NCI-H1105 treated with DMSO at 0.1 percent for 48 hours (cell line): ENCODE measurements at regions not wholly inside any gene's neighbourhood (a gene's known extent, or its start where the extent isn't known, plus 50 kb on each side); places are given as distances from the start of the nearest gene placed in this dataset.
"Not testable (repeated sequence)": the region's sequence is repeated elsewhere in the genome, so short reads cannot be mapped to it uniquely, and the experiment has no call there.

ENCODE experiments used
- DNase-seq: peaks from one replicate; lab custom pipeline; 2025; lab: John Stamatoyannopoulos, UW

- DNase-seq, result no peak
Observed at GRCh38 chr3:137820366-137820765, 56.3 kb downstream of the SOX14 start.

GRCh38 chr3:137835096-137835495 is 71.0 kb downstream of the SOX14 start:
- no peak for DNase-seq

GRCh38 chr3:137845194-137845593 is 81.1 kb downstream of the SOX14 start:
- DNase-seq, result peak; percentile 55

- DNase-seq, result no peak
Observed at GRCh38 chr3:137845666-137846065, 81.6 kb downstream of the SOX14 start.

GRCh38 chr3:137852391-137852830 is 88.3 kb downstream of the SOX14 start:
- peak; percentile 51 for DNase-seq

GRCh38 chr3:137854533-137855261 is 90.6 kb downstream of the SOX14 start:
- DNase-seq, result no peak

GRCh38 chr3:137866001-137866400 is 101.9 kb downstream of the SOX14 start:
- DNase-seq, result no peak

- no peak for DNase-seq
Observed at GRCh38 chr3:137866933-137867332, 102.8 kb downstream of the SOX14 start.

GRCh38 chr3:137867611-137868010 is 103.5 kb downstream of the SOX14 start:
- no peak for DNase-seq

- DNase-seq, result no peak
Observed at GRCh38 chr3:137869022-137869421, 104.9 kb downstream of the SOX14 start.

GRCh38 chr3:137872589-137872988 is 108.5 kb downstream of the SOX14 start:
- DNase-seq, result not testable (repeated sequence)

GRCh38 chr3:137896842-137897241 is 113.1 kb upstream of the CLDN18 start:
- not testable (repeated sequence) for DNase-seq

- no peak for DNase-seq
Observed at GRCh38 chr3:137906985-137907649, 102.8 kb upstream of the CLDN18 start.

- no peak for DNase-seq
Observed at GRCh38 chr3:137924628-137925027, 85.3 kb upstream of the CLDN18 start.

GRCh38 chr3:137925080-137925479 is 84.9 kb upstream of the CLDN18 start:
- no peak for DNase-seq

- DNase-seq, result no peak
Observed at GRCh38 chr3:137926991-137927390, 83.0 kb upstream of the CLDN18 start.

- no peak for DNase-seq
Observed at GRCh38 chr3:137930976-137931375, 79.0 kb upstream of the CLDN18 start.

- DNase-seq, result no peak
Observed at GRCh38 chr3:137938876-137939275, 71.1 kb upstream of the CLDN18 start.

GRCh38 chr3:137944593-137944992 is 65.4 kb upstream of the CLDN18 start:
- DNase-seq, result no peak

- peak; percentile 86 for DNase-seq
Observed at GRCh38 chr3:137946356-137946973, 63.5 kb upstream of the CLDN18 start.

GRCh38 chr3:137947117-137947516 is 62.8 kb upstream of the CLDN18 start:
- no peak for DNase-seq

GRCh38 chr3:137948400-137949072 is 61.4 kb upstream of the CLDN18 start:
- DNase-seq, result no peak

- no peak for DNase-seq
Observed at GRCh38 chr3:137958636-137959035, 51.3 kb upstream of the CLDN18 start.
